ENCODE measurements at regions not wholly inside any gene's neighbourhood (a gene's known extent, or its start where the extent isn't known, plus 50 kb on each side); places are given as distances from the start of the nearest gene placed in this dataset.

- Histone ChIP-seq H3K9ac (ENCODE audit: insufficient read depth in 1 of 2, low read depth in 2 of 2, low read length in 2 of 2) (no peak overlapping the region), H3K4me3 (no peak overlapping the region), H3K27me3 (ENCODE audit: control insufficient read depth in 2 of 2, insufficient read depth in 2 of 2, low read length in 2 of 2) (no peaks in the 10 kb centered on the region), H3K4me2 (ENCODE audit: insufficient read depth, low read length) (no peak overlapping the region), H3K79me2 (ENCODE audit: control insufficient read depth, insufficient read depth, low read length) (no peaks in the 10 kb centered on the region), H3K9me1 (ENCODE audit: control insufficient read depth, insufficient read depth, low read length) (no peaks in the 10 kb centered on the region), H3K36me3 (ENCODE audit: control insufficient read depth, insufficient read depth, low read length) (no peaks in the 10 kb centered on the region), H3K4me1 (replicated peaks in 1 of 2; ENCODE audit: control insufficient read depth in 2 of 2, insufficient read depth in 2 of 2, low read length in 2 of 2) (no peaks in the 10 kb centered on the region), H2AFZ (ENCODE audit: low read depth, low read length) (no peak overlapping the region), H3K27ac (ENCODE audit: extremely low read depth, low read depth, low read length) (no peak overlapping the region), H3K9me3 (replicated peaks; ENCODE audit: control insufficient read depth, insufficient read depth, low read depth, low read length) (no peaks in the 10 kb centered on the region), H4K20me1 (replicated peaks; ENCODE audit: control insufficient read depth, insufficient read depth, low read length) (no peaks in the 10 kb centered on the region)
- in situ Hi-C loops (cut with MboI) = no loop called here
- no peak for TF ChIP-seq NFIX (CRISPR knock-in tag; IDR thresholded peaks at IDR 0.05; ENCODE audit: low read depth)
- no peak for TF ChIP-seq RBM15 (IDR thresholded peaks at IDR 0.05; ENCODE audit: insufficient read depth, low read length)
- no peak for TF ChIP-seq CREB3 (tag; conservative IDR thresholded peaks at IDR 0.05; ENCODE audit: low read depth)
- TF ChIP-seq ATF2 (CRISPR knock-in tag; IDR thresholded peaks at IDR 0.05) = no peak
- no peak for TF ChIP-seq ZHX1 (conservative IDR thresholded peaks at IDR 0.05; ENCODE audit: low read length)
- no peak for TF ChIP-seq SETDB1 (IDR thresholded peaks at IDR 0.05; ENCODE audit: low read length)
- ChIA-PET POLR2A (no interaction called here), CTCF (ENCODE audit: low intra/inter-chr PET ratio) (no interaction called here)
- intact Hi-C loops (cut with micrococcal nuclease) = no loop called here
- FAIRE-seq (no peak), ATAC-seq (no peak), DNase-seq (ENCODE audit: extremely low read depth in 1 of 4, low spot score in 3 of 4) (no peak)
- no TSS peak for BruUV-seq (replicated peaks)
- 0% methylated on average over 2 of the region's 2 CpGs for WGBS (ENCODE audit: insufficient coverage, low coverage, missing lambda C conversion rate)
Observed at GRCh38 chr6:164757451-164757850, 552.0 kb downstream of the C6orf118 start.

Measured in K562 (cell line).